LNCAP (cell line): ENCODE measurements at regions not wholly inside any gene's neighbourhood (a gene's known extent, or its start where the extent isn't known, plus 50 kb on each side); places are given as distances from the start of the nearest gene placed in this dataset.

Source experiments
- TF ChIP-seq, protein P1 (sequence below): fragments of 450-650 bp; IDR thresholded peaks from 2 replicates; pipeline ENCODE4 v1.5.1; 2017; ENCODE audit warnings: mild to moderate bottlenecking

DNA sequence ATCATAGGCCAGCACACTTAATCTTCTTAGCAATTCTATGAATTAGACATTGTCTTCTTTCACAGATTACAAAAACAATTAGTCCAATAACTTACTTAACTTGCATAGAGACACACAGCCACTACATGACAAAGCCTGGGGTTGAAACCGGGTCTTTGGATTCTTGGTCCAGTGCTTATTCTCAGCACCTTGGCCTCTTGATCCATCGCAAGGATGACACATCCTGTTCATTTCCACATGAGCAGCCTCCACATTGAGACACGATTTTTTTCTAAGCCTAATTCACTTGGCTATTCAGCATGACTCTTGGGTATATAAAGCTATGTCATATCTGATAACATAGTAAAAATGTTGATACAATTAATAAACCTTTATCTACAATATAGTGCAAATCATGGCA, 221.0 kb upstream of the FOXD3 start:
- TF ChIP-seq, protein P1, sequence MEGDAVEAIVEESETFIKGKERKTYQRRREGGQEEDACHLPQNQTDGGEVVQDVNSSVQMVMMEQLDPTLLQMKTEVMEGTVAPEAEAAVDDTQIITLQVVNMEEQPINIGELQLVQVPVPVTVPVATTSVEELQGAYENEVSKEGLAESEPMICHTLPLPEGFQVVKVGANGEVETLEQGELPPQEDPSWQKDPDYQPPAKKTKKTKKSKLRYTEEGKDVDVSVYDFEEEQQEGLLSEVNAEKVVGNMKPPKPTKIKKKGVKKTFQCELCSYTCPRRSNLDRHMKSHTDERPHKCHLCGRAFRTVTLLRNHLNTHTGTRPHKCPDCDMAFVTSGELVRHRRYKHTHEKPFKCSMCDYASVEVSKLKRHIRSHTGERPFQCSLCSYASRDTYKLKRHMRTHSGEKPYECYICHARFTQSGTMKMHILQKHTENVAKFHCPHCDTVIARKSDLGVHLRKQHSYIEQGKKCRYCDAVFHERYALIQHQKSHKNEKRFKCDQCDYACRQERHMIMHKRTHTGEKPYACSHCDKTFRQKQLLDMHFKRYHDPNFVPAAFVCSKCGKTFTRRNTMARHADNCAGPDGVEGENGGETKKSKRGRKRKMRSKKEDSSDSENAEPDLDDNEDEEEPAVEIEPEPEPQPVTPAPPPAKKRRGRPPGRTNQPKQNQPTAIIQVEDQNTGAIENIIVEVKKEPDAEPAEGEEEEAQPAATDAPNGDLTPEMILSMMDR = no peak

- TF ChIP-seq, protein P1 = no peak
Observed at GRCh38 chr1:63103682-63104081, 218.7 kb upstream of the FOXD3 start.

DNA sequence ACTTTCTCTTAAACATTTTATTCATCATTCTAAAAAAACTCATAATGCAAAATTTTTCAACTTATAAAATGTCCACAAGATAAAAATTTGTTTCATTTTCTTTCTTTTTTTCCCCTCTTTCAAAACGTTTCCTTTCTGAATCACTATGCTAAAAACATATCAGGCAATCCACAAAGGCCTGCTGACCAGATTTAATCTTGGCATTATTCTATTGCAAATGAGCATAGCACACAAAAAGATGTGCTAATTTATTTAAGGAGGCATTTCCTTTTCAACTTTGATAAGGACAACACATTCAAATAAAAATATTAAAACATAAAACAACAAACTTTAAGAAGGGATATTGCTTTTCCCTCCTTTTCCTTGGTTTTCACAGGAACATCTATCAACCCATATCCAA, 215.3 kb upstream of the FOXD3 start:
- TF ChIP-seq, protein P1 = no peak

- TF ChIP-seq, protein P1 = no peak
Observed at GRCh38 chr1:63108206-63108605, 214.2 kb upstream of the FOXD3 start.

- TF ChIP-seq, protein P1 = no peak
Observed at GRCh38 chr1:63112155-63112900, 210.0 kb upstream of the FOXD3 start.

GRCh38 chr1:63115527-63115926, 206.8 kb upstream of the FOXD3 start:
- TF ChIP-seq, protein P1 = no peak

- TF ChIP-seq, protein P1 = no peak
Observed at GRCh38 chr1:63116016-63116415, 206.4 kb upstream of the FOXD3 start.
